ENCODE measurements at regions not wholly inside any gene's neighbourhood (a gene's known extent, or its start where the extent isn't known, plus 50 kb on each side); places are given as distances from the start of the nearest gene placed in this dataset.
"Not testable (repeated sequence)": the region's sequence is repeated elsewhere in the genome, so short reads cannot be mapped to it uniquely, and the experiment has no call there.

DNA sequence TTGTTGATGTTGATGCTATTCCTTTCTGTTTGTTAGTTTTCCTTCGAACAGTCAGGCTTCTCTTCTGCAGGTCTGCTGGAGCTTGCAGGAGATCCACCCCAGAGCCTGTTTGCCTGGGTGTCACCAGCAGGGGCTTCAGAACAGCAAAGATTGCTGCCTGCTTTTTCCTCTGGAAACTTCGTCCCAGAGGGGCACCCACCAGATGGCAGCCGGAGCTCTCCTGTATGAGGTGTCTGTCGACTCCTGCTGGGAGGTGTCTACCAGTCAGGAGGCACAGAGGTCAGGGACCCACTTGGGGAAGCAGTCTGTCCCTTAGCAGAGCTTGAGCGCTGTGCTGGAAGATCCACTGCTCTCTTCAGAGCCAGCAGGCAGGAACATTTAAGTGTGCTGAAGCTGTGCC is 303.2 kb downstream of the ZIC1 start (continued):
- TF ChIP-seq, protein P1, sequence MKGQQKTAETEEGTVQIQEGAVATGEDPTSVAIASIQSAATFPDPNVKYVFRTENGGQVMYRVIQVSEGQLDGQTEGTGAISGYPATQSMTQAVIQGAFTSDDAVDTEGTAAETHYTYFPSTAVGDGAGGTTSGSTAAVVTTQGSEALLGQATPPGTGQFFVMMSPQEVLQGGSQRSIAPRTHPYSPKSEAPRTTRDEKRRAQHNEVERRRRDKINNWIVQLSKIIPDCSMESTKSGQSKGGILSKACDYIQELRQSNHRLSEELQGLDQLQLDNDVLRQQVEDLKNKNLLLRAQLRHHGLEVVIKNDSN (IDR thresholded peaks at IDR 0.05; ENCODE audit: borderline replicate concordance, extremely low read length, insufficient read depth, low read depth, low read length): no peak
- TF ChIP-seq SUZ12 (IDR thresholded peaks at IDR 0.05; ENCODE audit: unreplicated experiment) (no peak), POU2F2 (IDR thresholded peaks at IDR 0.05; ENCODE audit: borderline replicate concordance, low read depth, low read length) (no peak), MEF2A (IDR thresholded peaks at IDR 0.05; ENCODE audit: insufficient read depth, low read depth, low read length) (no peak), TCF7 (IDR thresholded peaks at IDR 0.05; ENCODE audit: borderline replicate concordance) (no peak)
- TF ChIP-seq, protein P2, sequence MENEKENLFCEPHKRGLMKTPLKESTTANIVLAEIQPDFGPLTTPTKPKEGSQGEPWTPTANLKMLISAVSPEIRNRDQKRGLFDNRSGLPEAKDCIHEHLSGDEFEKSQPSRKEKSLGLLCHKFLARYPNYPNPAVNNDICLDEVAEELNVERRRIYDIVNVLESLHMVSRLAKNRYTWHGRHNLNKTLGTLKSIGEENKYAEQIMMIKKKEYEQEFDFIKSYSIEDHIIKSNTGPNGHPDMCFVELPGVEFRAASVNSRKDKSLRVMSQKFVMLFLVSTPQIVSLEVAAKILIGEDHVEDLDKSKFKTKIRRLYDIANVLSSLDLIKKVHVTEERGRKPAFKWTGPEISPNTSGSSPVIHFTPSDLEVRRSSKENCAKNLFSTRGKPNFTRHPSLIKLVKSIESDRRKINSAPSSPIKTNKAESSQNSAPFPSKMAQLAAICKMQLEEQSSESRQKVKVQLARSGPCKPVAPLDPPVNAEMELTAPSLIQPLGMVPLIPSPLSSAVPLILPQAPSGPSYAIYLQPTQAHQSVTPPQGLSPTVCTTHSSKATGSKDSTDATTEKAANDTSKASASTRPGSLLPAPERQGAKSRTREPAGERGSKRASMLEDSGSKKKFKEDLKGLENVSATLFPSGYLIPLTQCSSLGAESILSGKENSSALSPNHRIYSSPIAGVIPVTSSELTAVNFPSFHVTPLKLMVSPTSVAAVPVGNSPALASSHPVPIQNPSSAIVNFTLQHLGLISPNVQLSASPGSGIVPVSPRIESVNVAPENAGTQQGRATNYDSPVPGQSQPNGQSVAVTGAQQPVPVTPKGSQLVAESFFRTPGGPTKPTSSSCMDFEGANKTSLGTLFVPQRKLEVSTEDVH (IDR thresholded peaks at IDR 0.05; ENCODE audit: low read depth, partially characterized antibody): no peak

DNA sequence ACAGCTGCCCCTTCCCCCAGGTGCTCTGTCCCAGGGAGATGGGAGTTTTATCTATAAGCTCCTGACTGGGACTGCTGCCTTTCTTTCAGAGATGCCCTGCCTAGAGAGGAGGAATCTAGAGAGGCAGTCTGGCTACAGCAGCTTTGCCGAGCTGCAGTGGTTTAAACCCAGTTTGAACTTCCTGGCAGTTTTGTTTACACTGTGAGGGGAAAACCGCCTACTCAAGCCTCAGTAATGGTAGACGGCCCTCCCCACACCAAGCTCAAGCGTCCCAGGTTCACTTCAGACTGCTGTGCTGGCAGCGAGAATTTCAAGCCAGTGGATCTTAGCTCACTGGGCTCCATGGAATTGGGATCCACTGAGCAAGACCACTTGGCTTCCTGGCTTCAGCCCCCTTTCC is 303.6 kb downstream of the ZIC1 start:
- WGBS (ENCODE audit: insufficient coverage, insufficient replicate concordance, low lambda C conversion rate, missing lambda C conversion rate): 10% methylated on average over 5 of the region's 5 CpGs
- H3K79me2 ChIP-seq (ENCODE audit: control insufficient read depth, insufficient read depth, low read length); H3K4me1 ChIP-seq (ENCODE audit: control insufficient read depth, insufficient read depth, low read length); H3K27ac ChIP-seq (ENCODE audit: control insufficient read depth, insufficient read depth); BruUV-seq (replicated peaks); H3K36me3 ChIP-seq (ENCODE audit: control insufficient read depth in 2 of 2, insufficient read depth in 2 of 2, low read length in 1 of 2); H2AFZ ChIP-seq (ENCODE audit: control insufficient read depth, low read depth, low read length); in situ Hi-C loops (cut with MboI); FAIRE-seq; H3K9ac ChIP-seq (ENCODE audit: control insufficient read depth, insufficient read depth, low read length); intact Hi-C loops (cut with micrococcal nuclease; ENCODE audit: unreplicated experiment); POLR2A ChIA-PET; H3K9me3 ChIP-seq (replicated peaks; ENCODE audit: control insufficient read depth, insufficient read depth, low read length); DNase-seq (ENCODE audit: low read depth, low spot score); H3K4me2 ChIP-seq (ENCODE audit: control insufficient read depth, insufficient read depth); H3K27me3 ChIP-seq (replicated peaks in 1 of 2; ENCODE audit: control insufficient read depth in 2 of 2, insufficient read depth in 2 of 2, low read length in 1 of 2); H3K4me3 ChIP-seq; H4K20me1 ChIP-seq (ENCODE audit: control insufficient read depth, insufficient read depth): not testable (repeated sequence)
- ChIA-PET SMC1A (ENCODE audit: uncharacterized antibody, unreplicated experiment) (interaction anchor here (0.7 to 1.3 kb wide), 10 partner anchors 18 to 395 kb away, joined by 3 to 5 read pairs (median 4); no protein-coding TSS in a partner anchor), RAD21 (ENCODE audit: unreplicated experiment) (interaction anchor here (0.6 to 2.0 kb wide), 6 partner anchors 15 to 373 kb away, joined by 3 to 4 read pairs (median 4); no protein-coding TSS in a partner anchor), CTCF (interaction anchor here (1.0 to 1.8 kb wide), 3 partner anchors 60 to 364 kb away, joined by 3 to 5 read pairs (median 3); no protein-coding TSS in a partner anchor)
- ATAC-seq: peak; percentile 76
- 0 out of 2 replicates have a peak, but pooled peaks have one; percentile 27 for TF ChIP-seq IKZF1 (conservative IDR thresholded peaks at IDR 0.05)
